Activated T-cell treated with anti-CD3 and anti-CD28 coated beads, Interleukin-2, amount 50 U/mL, for 72 hours (primary cell): ENCODE measurements at regions not wholly inside any gene's neighbourhood (a gene's known extent, or its start where the extent isn't known, plus 50 kb on each side); places are given as distances from the start of the nearest gene placed in this dataset.

Experiments used
- ATAC-seq, 2 donors: fragments of 150-1000 bp; cut with Tn5 transposase; replicated peaks in 1 of 2; 2 replicates each; pipeline ENCODE4 v1.10.0; 2021; ENCODE audit warnings: moderate library complexity in 2 of 2, mild to moderate bottlenecking in 1 of 2
- DNase-seq, 2 donors: peaks; one replicate each; pipeline ENCODE4 v3.0.0; 2021 to 2022; ENCODE audit warnings: mixed read lengths in 1 of 2
- H3K27ac Mint-ChIP-seq: one replicate; pipeline ENCODE4 v1.8.0; 2022; ENCODE audit warnings: mild to moderate bottlenecking, moderate library complexity, mixed read lengths
- H3K27me3 Mint-ChIP-seq: one replicate; pipeline ENCODE4 v1.8.0; 2022; ENCODE audit warnings: low read depth, mixed read lengths
- H3K36me3 Mint-ChIP-seq, 2 donors: one replicate each; pipeline ENCODE4 v1.8.0; 2022; ENCODE audit warnings: mixed read lengths in 2 of 2, mild to moderate bottlenecking in 1 of 2; ENCODE audit not compliant: insufficient read depth in 2 of 2
- H3K4me1 Mint-ChIP-seq: one replicate; pipeline ENCODE4 v1.8.0; 2022; ENCODE audit warnings: low read depth, mixed read lengths
- H3K4me3 Mint-ChIP-seq, 2 donors: one replicate each; pipeline ENCODE4 v1.8.0; 2022; ENCODE audit warnings: mild to moderate bottlenecking in 2 of 2, mixed read lengths in 2 of 2, moderate library complexity in 2 of 2
- H3K9me3 Mint-ChIP-seq, 2 donors: one replicate each; pipeline ENCODE4 v1.8.0; 2022; ENCODE audit warnings: mixed read lengths in 2 of 2

GRCh38 chr20:18919996-18920395 lies 106.4 kb downstream of the SCP2D1 start:
- H3K27me3 Mint-ChIP-seq, result no peaks in the 10 kb centered on the region
- H3K27ac Mint-ChIP-seq, result no peak overlapping the region
- H3K4me3 Mint-ChIP-seq, result no peak overlapping the region

GRCh38 chr20:18921291-18921690 lies 107.7 kb downstream of the SCP2D1 start:
- no peaks in the 10 kb centered on the region for H3K9me3 Mint-ChIP-seq
- no peak for ATAC-seq

More at GRCh38 chr20:18919996-18920395, 106.4 kb downstream of the SCP2D1 start:
- ATAC-seq, result no peak
- no peak for DNase-seq
- Mint-ChIP-seq H3K4me1 (no peaks in the 10 kb centered on the region), H3K9me3 (no peaks in the 10 kb centered on the region), H3K36me3 (no peaks in the 10 kb centered on the region)

GRCh38 chr20:18922251-18922650 lies 108.7 kb downstream of the SCP2D1 start:
- no peak overlapping the region for H3K4me3 Mint-ChIP-seq
- no peak overlapping the region for H3K27ac Mint-ChIP-seq
- H3K9me3 Mint-ChIP-seq, result no peaks in the 10 kb centered on the region
- H3K4me1 Mint-ChIP-seq, result no peaks in the 10 kb centered on the region
- DNase-seq, result no peak
- no peaks in the 10 kb centered on the region for H3K36me3 Mint-ChIP-seq
- no peak for ATAC-seq
- no peaks in the 10 kb centered on the region for H3K27me3 Mint-ChIP-seq

More at GRCh38 chr20:18921291-18921690, 107.7 kb downstream of the SCP2D1 start:
- Mint-ChIP-seq H3K4me1 (no peaks in the 10 kb centered on the region), H3K27me3 (no peaks in the 10 kb centered on the region), H3K27ac (no peak overlapping the region), H3K4me3 (no peak overlapping the region), H3K36me3 (no peaks in the 10 kb centered on the region)
- DNase-seq, result no peak

- no peak for DNase-seq
- Mint-ChIP-seq H3K27me3 (no peaks in the 10 kb centered on the region), H3K4me1 (no peaks in the 10 kb centered on the region), H3K9me3 (no peaks in the 10 kb centered on the region), H3K4me3 (no peak overlapping the region), H3K27ac (no peak overlapping the region), H3K36me3 (no peaks in the 10 kb centered on the region)
- no peak for ATAC-seq
Observed at GRCh38 chr20:18922898-18923297, 109.3 kb downstream of the SCP2D1 start.

- Mint-ChIP-seq H3K27me3 (no peaks in the 10 kb centered on the region), H3K9me3 (peaks cover 0 to 2% of the 10 kb centered on the region in 2 donors), H3K4me1 (no peaks in the 10 kb centered on the region), H3K36me3 (no peaks in the 10 kb centered on the region), H3K27ac (no peak overlapping the region), H3K4me3 (no peak overlapping the region)
- no peak for ATAC-seq
- DNase-seq, result no peak
Observed at GRCh38 chr20:18926965-18927364, 113.4 kb downstream of the SCP2D1 start.

GRCh38 chr20:18928626-18929025 lies 115.0 kb downstream of the SCP2D1 start:
- DNase-seq (no peak), ATAC-seq (no peak)
- Mint-ChIP-seq H3K4me1 (no peaks in the 10 kb centered on the region), H3K36me3 (no peaks in the 10 kb centered on the region), H3K27ac (no peak overlapping the region), H3K9me3 (peaks cover 0 to 2% of the 10 kb centered on the region in 2 donors), H3K27me3 (no peaks in the 10 kb centered on the region), H3K4me3 (no peak overlapping the region)

GRCh38 chr20:18929800-18930199 lies 116.2 kb downstream of the SCP2D1 start:
- Mint-ChIP-seq H3K27ac (no peak overlapping the region), H3K4me3 (no peak overlapping the region), H3K9me3 (peaks cover 0 to 2% of the 10 kb centered on the region in 2 donors), H3K36me3 (no peaks in the 10 kb centered on the region), H3K4me1 (no peaks in the 10 kb centered on the region), H3K27me3 (no peaks in the 10 kb centered on the region)
- DNase-seq (no peak), ATAC-seq (no peak)

GRCh38 chr20:18943542-18943941 lies 130.0 kb downstream of the SCP2D1 start:
- H3K4me1 Mint-ChIP-seq, result no peaks in the 10 kb centered on the region

GRCh38 chr20:18956890-18957289 lies 143.3 kb downstream of the SCP2D1 start:
- no peaks in the 10 kb centered on the region for H3K4me1 Mint-ChIP-seq
- no peak overlapping the region for H3K4me3 Mint-ChIP-seq
- ATAC-seq (no peak), DNase-seq (no peak)
- no peak overlapping the region for H3K27ac Mint-ChIP-seq
- H3K27me3 Mint-ChIP-seq, result no peaks in the 10 kb centered on the region
- H3K36me3 Mint-ChIP-seq, result no peaks in the 10 kb centered on the region
- H3K9me3 Mint-ChIP-seq, result peaks cover 3 to 5% of the 10 kb centered on the region in 2 donors

More at GRCh38 chr20:18943542-18943941, 130.0 kb downstream of the SCP2D1 start:
- no peak for DNase-seq
- ATAC-seq, result no peak
- Mint-ChIP-seq H3K4me3 (no peak overlapping the region), H3K27me3 (peaks cover 27% of the 10 kb centered on the region), H3K36me3 (peaks cover 0 to 2% of the 10 kb centered on the region in 2 donors), H3K27ac (no peak overlapping the region), H3K9me3 (peaks cover 1 to 2% of the 10 kb centered on the region in 2 donors)

GRCh38 chr20:18957328-18957727 lies 143.7 kb downstream of the SCP2D1 start:
- Mint-ChIP-seq H3K4me3 (no peak overlapping the region), H3K27me3 (no peaks in the 10 kb centered on the region), H3K27ac (no peak overlapping the region), H3K4me1 (no peaks in the 10 kb centered on the region), H3K36me3 (no peaks in the 10 kb centered on the region), H3K9me3 (peaks cover 3 to 5% of the 10 kb centered on the region in 2 donors)
- ATAC-seq (no peak), DNase-seq (no peak)

GRCh38 chr20:18971121-18971520 lies 157.5 kb downstream of the SCP2D1 start:
- Mint-ChIP-seq H3K4me1 (no peaks in the 10 kb centered on the region), H3K9me3 (no peaks in the 10 kb centered on the region), H3K36me3 (no peaks in the 10 kb centered on the region), H3K27me3 (no peaks in the 10 kb centered on the region), H3K4me3 (no peak overlapping the region), H3K27ac (no peak overlapping the region)
- ATAC-seq (no peak), DNase-seq (no peak)

- H3K27me3 Mint-ChIP-seq, result no peaks in the 10 kb centered on the region
Observed at GRCh38 chr20:18971574-18971973, 158.0 kb downstream of the SCP2D1 start.

GRCh38 chr20:18972251-18972876 lies 158.8 kb downstream of the SCP2D1 start:
- no peak overlapping the region for H3K4me3 Mint-ChIP-seq
- no peak for DNase-seq
- H3K27me3 Mint-ChIP-seq, result peaks cover 2% of the 10 kb centered on the region
- H3K36me3 Mint-ChIP-seq, result no peaks in the 10 kb centered on the region
- H3K9me3 Mint-ChIP-seq, result no peaks in the 10 kb centered on the region
- no peak for ATAC-seq
- H3K4me1 Mint-ChIP-seq, result no peaks in the 10 kb centered on the region
- no peak overlapping the region for H3K27ac Mint-ChIP-seq

More at GRCh38 chr20:18971574-18971973, 158.0 kb downstream of the SCP2D1 start:
- Mint-ChIP-seq H3K27ac (no peak overlapping the region), H3K4me1 (no peaks in the 10 kb centered on the region), H3K4me3 (no peak overlapping the region), H3K36me3 (no peaks in the 10 kb centered on the region), H3K9me3 (no peaks in the 10 kb centered on the region)
- ATAC-seq (no peak), DNase-seq (no peak)

- Mint-ChIP-seq H3K27me3 (peaks cover 7% of the 10 kb centered on the region), H3K36me3 (no peaks in the 10 kb centered on the region), H3K4me1 (no peaks in the 10 kb centered on the region), H3K27ac (no peak overlapping the region), H3K4me3 (no peak overlapping the region), H3K9me3 (no peaks in the 10 kb centered on the region)
- ATAC-seq (no peak), DNase-seq (no peak)
Observed at GRCh38 chr20:18973529-18974173, 160.1 kb downstream of the SCP2D1 start.
